ENCODE measurements at regions not wholly inside any gene's neighbourhood (a gene's known extent, or its start where the extent isn't known, plus 50 kb on each side); places are given as distances from the start of the nearest gene placed in this dataset.
"Not testable (repeated sequence)": the region's sequence is repeated elsewhere in the genome, so short reads cannot be mapped to it uniquely, and the experiment has no call there.

DNA sequence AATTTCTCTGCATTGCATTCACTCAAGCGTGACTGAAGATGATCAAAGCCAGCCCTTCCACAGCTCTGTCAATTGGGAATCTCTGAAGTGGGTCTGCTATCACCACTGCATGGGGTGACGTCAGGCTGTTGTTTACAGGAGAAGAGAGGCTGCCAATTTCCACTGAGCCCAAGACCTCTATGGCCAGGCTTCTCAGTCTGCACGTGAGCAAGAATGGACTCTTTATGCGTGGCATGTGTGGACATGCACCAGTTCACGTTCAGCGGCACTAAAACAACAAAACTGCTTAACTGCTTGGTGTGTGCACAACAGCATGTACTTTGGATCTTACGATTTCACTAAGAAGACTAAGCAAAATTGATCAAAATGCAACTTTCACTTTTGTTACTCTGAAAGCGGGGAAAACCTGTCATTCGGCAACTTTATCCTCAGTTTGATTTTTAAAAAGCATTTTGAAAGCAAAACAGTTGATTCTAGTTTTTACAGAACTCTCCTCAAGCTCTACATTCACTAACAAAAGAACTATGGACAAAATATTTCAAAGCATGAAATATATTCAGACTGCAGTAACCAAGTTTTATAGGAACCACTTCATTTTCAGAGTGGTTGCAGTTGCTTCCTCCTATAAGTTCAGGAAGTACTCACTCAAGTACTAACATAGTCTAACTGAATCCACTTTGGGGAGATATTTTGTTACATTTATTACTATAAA is 77.0 kb upstream of the SERTAD2 start:
- DNase-seq (ENCODE audit: low spot score in 2 of 2): peak; percentile 17 to 50
- H3K27me3 ChIP-seq (ENCODE audit: low read depth): no peaks in the 10 kb centered on the region
- peaks cover 28% of the 10 kb centered on the region for H3K4me1 ChIP-seq
- H3K36me3 ChIP-seq (replicated peaks): no peaks in the 10 kb centered on the region
- H3K4me3 ChIP-seq: no peak overlapping the region
- in situ Hi-C loops (cut with MboI; ENCODE audit: low sequenced_read_pairs): no loop called here
- H3K9me3 ChIP-seq: no peaks in the 10 kb centered on the region

DNA sequence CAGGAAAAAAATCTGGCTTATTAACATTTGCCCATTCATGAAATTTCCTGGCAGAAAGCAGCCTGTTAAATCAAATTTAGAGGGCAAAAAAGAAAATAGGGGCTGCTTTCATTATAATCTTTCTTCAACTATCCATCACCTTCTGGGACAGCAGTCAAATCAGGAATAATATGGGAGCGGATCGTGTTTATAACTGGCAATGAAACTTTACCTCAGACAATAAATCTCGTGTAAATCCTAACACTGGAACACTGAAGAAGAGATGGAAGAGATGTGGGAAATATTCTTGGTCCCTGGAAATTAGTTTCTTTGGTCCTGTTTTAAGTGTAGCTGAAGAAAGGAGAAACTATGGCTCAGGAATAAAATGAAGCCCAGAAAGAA is 77.5 kb upstream of the SERTAD2 start:
- H3K4me3 ChIP-seq: no peak overlapping the region
- no peaks in the 10 kb centered on the region for H3K36me3 ChIP-seq (replicated peaks)
- no peak for DNase-seq (ENCODE audit: low spot score in 2 of 2)
- in situ Hi-C loops (cut with MboI; ENCODE audit: low sequenced_read_pairs): no loop called here
- no peaks in the 10 kb centered on the region for H3K9me3 ChIP-seq
- H3K4me1 ChIP-seq: peaks cover 23% of the 10 kb centered on the region
- H3K27me3 ChIP-seq (ENCODE audit: low read depth): no peaks in the 10 kb centered on the region

DNA sequence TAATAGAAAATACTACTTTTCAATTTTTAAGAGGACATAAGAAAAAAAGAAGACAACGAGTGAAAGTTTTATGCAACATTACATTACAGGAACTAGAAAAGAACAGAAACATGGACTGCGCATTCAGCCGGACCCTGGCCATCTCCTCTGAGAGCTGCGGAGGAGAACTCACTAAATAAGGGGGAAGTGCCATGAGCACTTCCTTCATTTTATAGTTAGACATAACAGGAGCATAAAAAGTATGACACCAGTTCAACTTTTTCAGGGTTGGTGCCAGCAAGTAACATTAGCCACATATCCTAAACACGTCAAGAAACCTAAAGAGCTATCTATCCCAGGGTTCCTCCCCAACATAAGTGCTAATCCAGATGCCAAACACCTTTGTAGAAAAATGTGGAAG is 78.0 kb upstream of the SERTAD2 start:
- H3K36me3 ChIP-seq (replicated peaks): no peaks in the 10 kb centered on the region
- H3K4me1 ChIP-seq: peaks cover 18% of the 10 kb centered on the region
- DNase-seq (ENCODE audit: low spot score in 2 of 2): no peak
- no peaks in the 10 kb centered on the region for H3K9me3 ChIP-seq
- in situ Hi-C loops (cut with MboI; ENCODE audit: low sequenced_read_pairs): no loop called here
- no peaks in the 10 kb centered on the region for H3K27me3 ChIP-seq (ENCODE audit: low read depth)
- H3K4me3 ChIP-seq: no peak overlapping the region

DNA sequence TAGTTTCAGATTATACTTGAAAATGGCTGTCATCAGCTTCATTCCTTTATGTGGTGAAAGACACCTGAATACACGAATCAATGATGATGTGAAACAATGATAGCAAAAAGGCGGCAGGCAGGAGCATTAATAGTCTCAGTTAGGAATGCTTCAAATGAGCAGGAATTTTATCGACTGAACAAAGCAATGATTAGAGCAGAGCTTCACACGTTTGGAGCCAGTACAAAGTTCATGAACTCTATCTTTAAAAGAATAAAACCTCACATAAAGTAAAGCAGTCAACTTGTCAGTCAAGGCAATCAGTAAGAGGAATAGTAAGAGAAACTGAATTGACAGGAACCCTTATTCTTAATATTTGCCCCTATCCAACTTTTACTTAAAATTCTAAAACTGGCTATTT is 78.4 kb upstream of the SERTAD2 start:
- H3K4me3 ChIP-seq: no peak overlapping the region
- no peaks in the 10 kb centered on the region for H3K27me3 ChIP-seq (ENCODE audit: low read depth)
- peaks cover 15% of the 10 kb centered on the region for H3K4me1 ChIP-seq
- H3K36me3 ChIP-seq (replicated peaks): no peaks in the 10 kb centered on the region
- in situ Hi-C loops (cut with MboI; ENCODE audit: low sequenced_read_pairs): no loop called here
- DNase-seq (ENCODE audit: low spot score in 2 of 2): no peak
- H3K9me3 ChIP-seq: no peaks in the 10 kb centered on the region

DNA sequence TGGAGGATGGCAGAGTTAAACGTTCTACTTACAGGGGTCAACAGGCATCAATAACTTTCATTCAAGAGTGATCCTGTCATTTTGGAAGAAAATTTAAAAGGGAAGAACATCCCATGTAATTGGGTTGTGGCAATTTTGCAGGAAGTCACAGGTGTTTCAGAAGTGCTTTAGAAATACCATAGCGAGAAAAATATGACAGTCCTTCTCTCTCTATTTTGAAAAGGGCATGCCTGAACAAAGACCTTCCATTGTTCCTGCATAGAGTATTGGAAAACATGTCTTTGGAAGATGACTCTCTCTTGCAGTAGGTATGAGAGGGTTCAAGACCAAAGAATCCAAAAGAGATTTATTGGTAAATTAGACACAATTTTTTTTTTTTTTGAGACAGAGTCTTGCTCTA is 81.8 kb upstream of the SERTAD2 start:
- H3K9me3 ChIP-seq: no peaks in the 10 kb centered on the region
- in situ Hi-C loops (cut with MboI; ENCODE audit: low sequenced_read_pairs): no loop called here
- no peak overlapping the region for H3K4me3 ChIP-seq
- no peaks in the 10 kb centered on the region for H3K27me3 ChIP-seq (ENCODE audit: low read depth)
- DNase-seq (ENCODE audit: low spot score in 2 of 2): no peak
- H3K36me3 ChIP-seq (replicated peaks): no peaks in the 10 kb centered on the region
- peaks cover 5% of the 10 kb centered on the region for H3K4me1 ChIP-seq

DNA sequence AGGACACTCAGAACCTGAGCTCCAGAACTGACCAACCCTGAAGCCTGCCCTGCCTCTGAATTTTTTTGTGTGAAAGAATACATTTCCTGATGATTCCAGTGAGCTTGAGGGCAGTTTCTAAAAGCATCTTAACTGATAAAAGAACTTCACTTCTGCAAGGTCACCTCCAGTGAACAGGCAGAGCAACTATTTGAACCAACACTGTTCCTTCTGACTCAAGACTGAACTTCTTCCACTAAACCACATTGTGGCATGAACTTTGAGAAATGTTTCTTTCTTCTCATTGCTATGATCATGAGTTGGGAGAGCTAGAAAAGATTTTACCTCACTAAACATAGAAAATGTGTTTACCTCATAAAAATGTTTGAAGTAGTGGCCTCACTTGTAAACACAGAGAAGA is 83.8 kb upstream of the SERTAD2 start:
- in situ Hi-C loops (cut with MboI; ENCODE audit: low sequenced_read_pairs): no loop called here
- Histone ChIP-seq H3K4me3 (no peak overlapping the region), H3K4me1 (no peaks in the 10 kb centered on the region), H3K9me3 (no peaks in the 10 kb centered on the region), H3K36me3 (replicated peaks) (no peaks in the 10 kb centered on the region), H3K27me3 (ENCODE audit: low read depth) (no peaks in the 10 kb centered on the region)
- DNase-seq (ENCODE audit: low spot score in 2 of 2): no peak

DNA sequence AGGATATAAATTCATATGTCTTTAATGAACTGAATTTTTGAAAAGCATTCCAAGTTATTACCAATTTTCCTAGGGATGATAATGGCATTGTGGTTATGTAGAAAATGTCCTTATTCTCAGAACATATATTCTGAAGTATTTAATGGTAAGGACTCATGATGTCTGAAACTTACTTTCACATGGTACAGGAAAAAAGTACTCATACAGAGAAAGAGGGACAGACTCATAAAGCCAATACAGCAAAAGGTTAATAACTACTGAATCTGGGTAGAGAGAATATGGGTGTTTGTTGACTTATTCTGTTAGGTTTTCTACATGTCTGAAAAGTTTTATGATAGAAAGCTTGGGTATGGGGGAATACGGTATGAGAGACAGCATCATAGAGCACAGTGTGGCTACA is 84.3 kb upstream of the SERTAD2 start:
- H3K27me3 ChIP-seq (ENCODE audit: low read depth): no peaks in the 10 kb centered on the region
- DNase-seq (ENCODE audit: low spot score in 2 of 2): no peak
- no peak overlapping the region for H3K4me3 ChIP-seq
- in situ Hi-C loops (cut with MboI; ENCODE audit: low sequenced_read_pairs): no loop called here
- H3K9me3 ChIP-seq: no peaks in the 10 kb centered on the region
- H3K4me1 ChIP-seq: no peaks in the 10 kb centered on the region
- H3K36me3 ChIP-seq (replicated peaks): no peaks in the 10 kb centered on the region

DNA sequence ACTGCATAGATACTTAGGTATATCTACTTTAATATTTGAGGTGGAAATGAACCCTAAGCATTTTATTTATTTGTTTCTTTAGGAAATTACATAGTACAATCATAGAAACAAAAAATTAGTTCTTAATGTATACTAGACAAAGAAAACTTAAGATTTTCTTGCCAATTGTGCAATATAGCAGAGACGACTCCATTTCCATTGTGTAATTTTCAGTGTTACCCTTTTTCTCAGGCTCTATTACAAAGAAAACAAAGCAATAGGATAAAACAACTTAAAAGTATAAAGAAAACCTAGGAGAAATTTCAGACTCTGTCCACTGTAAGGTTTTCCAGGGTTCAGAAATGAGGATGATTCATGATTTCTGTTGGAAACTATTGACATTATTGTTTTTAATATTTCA is 89.0 kb upstream of the SERTAD2 start:
- no peaks in the 10 kb centered on the region for H3K27me3 ChIP-seq (ENCODE audit: low read depth)
- in situ Hi-C loops (cut with MboI; ENCODE audit: low sequenced_read_pairs): no loop called here

DNA sequence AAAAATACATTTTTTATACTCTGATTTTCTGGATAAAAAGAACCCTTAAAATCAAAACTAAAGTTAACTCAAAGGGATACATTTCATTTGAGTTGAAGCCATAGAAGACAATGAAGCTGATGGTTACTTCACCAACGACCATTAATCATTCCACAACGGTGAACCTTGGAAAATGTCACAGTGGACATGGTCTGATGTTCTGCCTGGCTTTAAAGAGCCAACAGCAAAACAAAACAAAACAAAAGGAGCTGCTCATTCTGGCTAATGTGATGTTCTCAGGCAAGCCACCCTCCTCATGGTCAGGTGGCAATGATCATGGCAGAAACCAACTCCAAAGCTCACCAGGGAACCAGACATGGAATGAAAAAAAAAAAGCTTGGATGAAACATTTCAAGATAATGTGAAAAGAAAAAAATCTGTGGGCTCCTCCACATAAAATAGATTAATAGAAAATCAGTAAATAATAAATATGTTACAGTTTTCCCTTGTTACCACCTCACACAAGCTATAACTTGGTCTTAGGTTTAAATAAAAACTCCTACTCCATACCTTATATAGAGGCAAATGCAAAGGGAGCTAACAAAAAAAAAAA is 90.1 kb upstream of the SERTAD2 start:
- H3K9me3 ChIP-seq: no peaks in the 10 kb centered on the region
- peaks cover 12% of the 10 kb centered on the region for H3K4me1 ChIP-seq
- in situ Hi-C loops (cut with MboI; ENCODE audit: low sequenced_read_pairs): no loop called here
- H3K27me3 ChIP-seq (ENCODE audit: low read depth): no peaks in the 10 kb centered on the region
- H3K4me3 ChIP-seq: no peak overlapping the region
- H3K36me3 ChIP-seq (replicated peaks): no peaks in the 10 kb centered on the region
- DNase-seq (ENCODE audit: low spot score in 2 of 2): no peak

More for the DNA sequence above, 89.0 kb upstream of the SERTAD2 start:
- no peak for DNase-seq (ENCODE audit: low spot score in 2 of 2)
- Histone ChIP-seq H3K36me3 (replicated peaks) (no peaks in the 10 kb centered on the region), H3K4me1 (peaks cover 8% of the 10 kb centered on the region; the same call in 1 of the 2 replicates), H3K9me3 (no peaks in the 10 kb centered on the region), H3K4me3 (no peak overlapping the region)

DNA sequence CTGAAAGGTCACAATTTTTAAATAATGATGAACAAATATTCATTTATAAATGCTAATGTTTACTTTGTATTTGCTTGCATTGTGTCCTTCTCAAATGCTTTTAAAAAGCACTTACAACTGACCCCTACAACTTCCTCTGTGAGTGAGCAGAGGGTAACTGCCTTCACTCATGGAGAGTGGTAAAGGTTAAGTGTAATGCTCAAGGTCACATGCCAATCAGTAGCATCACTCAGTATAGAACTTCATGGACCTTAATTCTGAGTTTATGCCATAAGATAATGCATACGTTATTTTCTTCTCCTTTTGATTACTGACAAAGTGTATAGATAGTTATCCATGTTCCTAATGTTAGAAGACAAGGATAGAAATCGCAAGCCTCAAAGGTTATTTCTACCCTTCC is 91.8 kb upstream of the SERTAD2 start:
- in situ Hi-C loops (cut with MboI; ENCODE audit: low sequenced_read_pairs): no loop called here
- no peak for DNase-seq (ENCODE audit: low spot score in 2 of 2)
- H3K4me1 ChIP-seq: peaks cover 17% of the 10 kb centered on the region
- no peaks in the 10 kb centered on the region for H3K27me3 ChIP-seq (ENCODE audit: low read depth)
- no peaks in the 10 kb centered on the region for H3K36me3 ChIP-seq (replicated peaks)
- H3K4me3 ChIP-seq: no peak overlapping the region
- H3K9me3 ChIP-seq: no peaks in the 10 kb centered on the region

DNA sequence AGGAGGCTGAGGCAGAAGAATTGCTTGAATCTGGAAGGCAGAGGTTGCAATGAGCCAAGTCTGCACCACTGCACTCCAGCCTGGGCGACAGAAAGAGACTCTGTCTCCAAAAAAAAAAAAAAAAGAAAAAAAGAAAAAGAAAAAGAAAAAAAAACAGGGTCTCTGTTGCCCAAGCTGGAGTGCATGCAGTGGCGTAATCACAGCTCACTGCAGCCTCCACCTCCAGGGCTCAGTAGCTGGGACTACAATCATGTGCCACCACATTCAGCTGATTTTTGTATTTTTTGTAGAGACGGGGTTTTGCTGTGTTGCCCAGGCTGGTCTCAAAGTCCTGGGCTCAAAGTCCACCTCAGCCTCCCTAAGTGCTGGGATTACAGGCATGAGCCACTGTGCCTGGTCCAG is 94.0 kb upstream of the SERTAD2 start:
- DNase-seq (ENCODE audit: low spot score in 2 of 2); H3K36me3 ChIP-seq (replicated peaks); in situ Hi-C loops (cut with MboI; ENCODE audit: low sequenced_read_pairs); H3K9me3 ChIP-seq; H3K27me3 ChIP-seq (ENCODE audit: low read depth); H3K4me3 ChIP-seq: not testable (repeated sequence)
- H3K4me1 ChIP-seq: peaks cover 22% of the 10 kb centered on the region

DNA sequence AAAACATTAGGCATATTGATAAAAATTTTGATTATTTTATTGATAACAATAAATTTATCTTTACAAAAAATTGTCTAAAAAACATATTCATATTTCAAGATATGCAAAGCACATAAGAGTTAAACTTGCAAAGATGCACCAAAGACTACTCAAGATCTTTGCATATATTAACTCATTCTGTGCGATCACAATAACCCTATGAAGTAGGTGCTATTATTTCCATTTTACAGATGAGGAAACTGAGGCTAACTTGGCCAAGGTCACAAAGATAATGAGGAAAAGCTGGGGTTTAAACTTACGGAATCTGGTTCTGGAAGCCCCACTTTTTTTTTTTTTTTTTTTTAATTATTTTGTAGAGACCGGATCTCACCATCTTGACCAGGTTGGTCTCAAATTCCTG is 94.4 kb upstream of the SERTAD2 start:
- no peak overlapping the region for H3K4me3 ChIP-seq
- in situ Hi-C loops (cut with MboI; ENCODE audit: low sequenced_read_pairs): no loop called here

DNA sequence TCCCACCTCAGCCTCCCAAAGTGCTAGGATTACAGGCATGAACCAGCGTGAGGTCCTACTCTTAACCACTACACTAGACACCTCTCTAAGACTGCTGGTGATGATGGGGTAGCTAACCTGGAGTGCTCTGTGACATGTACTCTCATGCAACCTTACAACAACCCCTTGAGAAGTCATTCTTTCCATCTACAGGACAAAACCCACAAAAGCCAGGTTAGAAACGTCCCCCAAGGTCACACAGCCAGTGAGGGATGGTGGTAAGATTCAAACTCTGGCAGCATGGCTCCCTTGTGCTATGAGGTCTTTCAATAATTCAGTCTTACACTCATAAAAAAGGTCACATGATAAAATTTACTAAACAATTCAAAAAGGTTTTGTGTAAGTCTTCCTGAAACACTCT is 94.8 kb upstream of the SERTAD2 start:
- Histone ChIP-seq H3K4me3 (no peak overlapping the region), H3K4me1 (peaks cover 22% of the 10 kb centered on the region), H3K9me3 (no peaks in the 10 kb centered on the region), H3K27me3 (ENCODE audit: low read depth) (no peaks in the 10 kb centered on the region), H3K36me3 (replicated peaks) (no peaks in the 10 kb centered on the region)
- in situ Hi-C loops (cut with MboI; ENCODE audit: low sequenced_read_pairs): no loop called here
- peak in 1 of 2 experiments; percentile 23 for DNase-seq (ENCODE audit: low spot score in 2 of 2)

More for the DNA sequence above, 94.4 kb upstream of the SERTAD2 start:
- H3K9me3 ChIP-seq: no peaks in the 10 kb centered on the region
- no peaks in the 10 kb centered on the region for H3K27me3 ChIP-seq (ENCODE audit: low read depth)
- H3K36me3 ChIP-seq (replicated peaks): no peaks in the 10 kb centered on the region
- H3K4me1 ChIP-seq: peaks cover 22% of the 10 kb centered on the region
- no peak for DNase-seq (ENCODE audit: low spot score in 2 of 2)

DNA sequence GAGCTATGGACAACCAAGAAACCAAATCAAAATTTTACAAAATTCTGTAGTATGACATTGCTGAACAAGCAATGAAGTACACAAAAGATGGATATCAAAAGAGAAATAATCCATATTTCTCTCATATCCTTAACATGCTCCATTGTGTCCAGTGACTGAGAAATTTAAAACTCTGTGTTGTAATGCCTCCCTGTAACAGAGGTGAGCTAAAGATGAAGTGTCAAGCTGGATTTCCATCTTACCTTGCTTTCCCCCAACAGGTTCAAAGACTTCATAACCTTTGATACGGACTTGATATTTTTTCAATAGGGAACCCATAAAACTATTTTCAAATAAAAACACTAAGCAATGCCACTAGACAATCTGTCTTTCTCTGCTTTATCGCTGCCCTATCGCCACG is 95.7 kb upstream of the SERTAD2 start:
- no peak for DNase-seq (ENCODE audit: low spot score in 2 of 2)
- H3K36me3 ChIP-seq (replicated peaks): no peaks in the 10 kb centered on the region
- in situ Hi-C loops (cut with MboI; ENCODE audit: low sequenced_read_pairs): no loop called here
- no peaks in the 10 kb centered on the region for H3K27me3 ChIP-seq (ENCODE audit: low read depth)
- H3K4me3 ChIP-seq: peak overlapping the region; percentile 66
- peaks cover 21% of the 10 kb centered on the region for H3K4me1 ChIP-seq
- H3K9me3 ChIP-seq: no peaks in the 10 kb centered on the region

Measured in HAP-1 (cell line).